Hepatocyte (in vitro differentiated cells): ENCODE measurements at regions not wholly inside any gene's neighbourhood (a gene's known extent, or its start where the extent isn't known, plus 50 kb on each side); places are given as distances from the start of the nearest gene placed in this dataset.

ENCODE experiments used
- DNase-seq: peaks from one replicate; pipeline ENCODE4 v3.0.0-alpha.2; 2016; ENCODE audit warnings: low spot score
- H2AFZ ChIP-seq: fragments of 200-600 bp; sonication (generic); 2 replicates; pipeline ENCODE4 v1.6.0; 2016; ENCODE audit warnings: antibody characterized with exemption, mild to moderate bottlenecking
- H3K27ac ChIP-seq: fragments of 200-600 bp; sonication (generic); 2 replicates; pipeline ENCODE4 v1.5.1; 2016; ENCODE audit warnings: mild to moderate bottlenecking
- H3K27me3 ChIP-seq: fragments of 200-600 bp; sonication (generic); 2 replicates; pipeline ENCODE4 v1.6.1; 2016
- H3K36me3 ChIP-seq: fragments of 200-600 bp; sonication (generic); replicated peaks from 2 replicates; pipeline ENCODE4 v1.5.1; 2016; ENCODE audit warnings: low read depth; ENCODE audit not compliant: insufficient read depth
- H3K4me1 ChIP-seq: fragments of 200-600 bp; sonication (generic); 2 replicates; pipeline ENCODE4 v1.5.1; 2016; ENCODE audit warnings: mild to moderate bottlenecking, moderate library complexity; ENCODE audit not compliant: insufficient read depth
- H3K4me2 ChIP-seq: fragments of 200-600 bp; sonication (generic); 2 replicates; pipeline ENCODE4 v1.6.0; 2016
- H3K4me3 ChIP-seq: fragments of 200-600 bp; sonication (generic); 2 replicates; pipeline ENCODE4 v1.5.1; 2016; ENCODE audit warnings: mild to moderate bottlenecking
- H3K79me2 ChIP-seq: fragments of 200-600 bp; sonication (generic); 2 replicates; pipeline ENCODE4 v1.6.0; 2017; ENCODE audit warnings: mild to moderate bottlenecking
- H3K9me2 ChIP-seq: fragments of 200-600 bp; sonication (generic); replicated peaks from 2 replicates; pipeline ENCODE4 v1.6.0; 2017; ENCODE audit warnings: mild to moderate bottlenecking; ENCODE audit not compliant: insufficient read depth
- H3K9me3 ChIP-seq: fragments of 200-600 bp; sonication (generic); 2 replicates; pipeline ENCODE4 v1.5.1; 2016; ENCODE audit warnings: low read depth, mild to moderate bottlenecking
- H4K20me1 ChIP-seq: fragments of 200-600 bp; sonication (generic); 2 replicates; pipeline ENCODE4 v1.6.0; 2016; ENCODE audit warnings: mild to moderate bottlenecking; ENCODE audit not compliant: insufficient read depth, poor library complexity, severe bottlenecking
- EZH2 ChIP-seq: fragments of 200-600 bp; sonication (generic); IDR thresholded peaks from 2 replicates; pipeline ENCODE4 v1.6.1; 2016; ENCODE audit warnings: antibody characterized with exemption, mild to moderate bottlenecking, borderline replicate concordance
- EZH2phosphoT487 ChIP-seq: fragments of 200-600 bp; sonication (generic); IDR thresholded peaks from one replicate; pipeline ENCODE4 v1.6.1; 2018; ENCODE audit warnings: antibody characterized with exemption, mild to moderate bottlenecking, low read depth, moderate library complexity; ENCODE audit not compliant: unreplicated experiment, severe bottlenecking
- WGBS: methylation state at CpG from one replicate; pipeline ENCODE4 v1.1.6; 2016; ENCODE audit warnings: low lambda C conversion rate; ENCODE audit errors: missing lambda C conversion rate; 5-methylcytosine and 5-hydroxymethylcytosine counted together
- TF ChIP-seq, protein P1 (sequence below): fragments of 200-600 bp; sonication (generic); IDR thresholded peaks from 2 replicates; pipeline ENCODE4 v1.5.1; 2016; ENCODE audit warnings: antibody characterized with exemption, mild to moderate bottlenecking; ENCODE audit not compliant: poor library complexity

DNA sequence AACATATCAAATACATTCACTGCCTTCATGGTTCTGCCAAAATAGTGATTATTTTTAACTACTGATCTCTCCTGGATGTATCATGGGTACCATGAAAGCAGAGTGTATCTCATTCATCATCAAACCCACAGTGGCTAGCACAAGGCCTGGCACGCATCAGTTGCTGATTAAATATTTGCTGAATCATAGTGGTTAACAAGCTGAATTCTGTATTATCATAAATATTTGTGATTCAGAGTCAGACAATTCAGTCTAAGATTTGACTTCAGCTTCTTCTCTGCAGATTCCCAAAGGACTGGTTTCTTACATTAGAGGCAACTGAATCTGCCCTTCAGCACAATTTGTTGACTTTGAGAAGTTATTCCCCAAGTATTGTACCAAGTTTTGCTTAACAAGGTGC is 715.8 kb upstream of the LRRC4C start:
- Histone ChIP-seq H3K36me3 (no peaks in the 10 kb centered on the region), H3K4me2 (no peak overlapping the region), H3K9me2 (no peaks in the 10 kb centered on the region), H3K4me1 (no peaks in the 10 kb centered on the region), H3K27me3 (no peaks in the 10 kb centered on the region), H2AFZ (no peak overlapping the region), H4K20me1 (no peaks in the 10 kb centered on the region), H3K27ac (no peak overlapping the region), H3K9me3 (no peaks in the 10 kb centered on the region), H3K79me2 (no peaks in the 10 kb centered on the region), H3K4me3 (no peak overlapping the region)
- no peak for DNase-seq
- TF ChIP-seq EZH2 (no peak), EZH2phosphoT487 (no peak)
- TF ChIP-seq, protein P1, sequence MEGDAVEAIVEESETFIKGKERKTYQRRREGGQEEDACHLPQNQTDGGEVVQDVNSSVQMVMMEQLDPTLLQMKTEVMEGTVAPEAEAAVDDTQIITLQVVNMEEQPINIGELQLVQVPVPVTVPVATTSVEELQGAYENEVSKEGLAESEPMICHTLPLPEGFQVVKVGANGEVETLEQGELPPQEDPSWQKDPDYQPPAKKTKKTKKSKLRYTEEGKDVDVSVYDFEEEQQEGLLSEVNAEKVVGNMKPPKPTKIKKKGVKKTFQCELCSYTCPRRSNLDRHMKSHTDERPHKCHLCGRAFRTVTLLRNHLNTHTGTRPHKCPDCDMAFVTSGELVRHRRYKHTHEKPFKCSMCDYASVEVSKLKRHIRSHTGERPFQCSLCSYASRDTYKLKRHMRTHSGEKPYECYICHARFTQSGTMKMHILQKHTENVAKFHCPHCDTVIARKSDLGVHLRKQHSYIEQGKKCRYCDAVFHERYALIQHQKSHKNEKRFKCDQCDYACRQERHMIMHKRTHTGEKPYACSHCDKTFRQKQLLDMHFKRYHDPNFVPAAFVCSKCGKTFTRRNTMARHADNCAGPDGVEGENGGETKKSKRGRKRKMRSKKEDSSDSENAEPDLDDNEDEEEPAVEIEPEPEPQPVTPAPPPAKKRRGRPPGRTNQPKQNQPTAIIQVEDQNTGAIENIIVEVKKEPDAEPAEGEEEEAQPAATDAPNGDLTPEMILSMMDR: no peak
- WGBS: 88% methylated on average over 1 of the region's 1 CpG

DNA sequence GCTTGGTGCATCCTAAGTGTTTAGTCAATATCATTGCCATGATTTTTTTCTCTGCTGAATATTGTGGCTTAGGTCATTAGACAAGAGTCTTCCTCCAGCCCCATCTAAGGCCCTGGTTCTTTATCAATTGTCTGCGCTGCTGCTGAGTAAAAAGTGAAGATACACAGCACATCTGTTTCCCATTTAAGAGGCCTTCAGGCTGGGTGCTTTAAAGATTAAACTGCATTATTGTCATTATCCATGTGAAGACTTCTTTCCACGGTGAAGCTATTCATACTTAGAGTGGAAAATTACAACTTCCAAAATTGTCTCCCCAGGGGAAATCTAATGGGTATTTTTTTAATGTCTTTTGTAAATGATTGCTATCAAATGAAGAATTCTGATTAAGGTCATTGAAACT is 719.8 kb upstream of the LRRC4C start:
- H3K27me3 ChIP-seq: no peaks in the 10 kb centered on the region
- H3K9me2 ChIP-seq: no peaks in the 10 kb centered on the region
- H3K79me2 ChIP-seq: no peaks in the 10 kb centered on the region
- H2AFZ ChIP-seq: no peak overlapping the region
- no peak overlapping the region for H3K27ac ChIP-seq
- no peaks in the 10 kb centered on the region for H3K36me3 ChIP-seq
- no peak for DNase-seq
- H3K4me1 ChIP-seq: no peaks in the 10 kb centered on the region
- H4K20me1 ChIP-seq: no peaks in the 10 kb centered on the region
- H3K9me3 ChIP-seq: no peaks in the 10 kb centered on the region
- H3K4me2 ChIP-seq: no peak overlapping the region
- no peak overlapping the region for H3K4me3 ChIP-seq
- TF ChIP-seq EZH2 (no peak), EZH2phosphoT487 (no peak)
- TF ChIP-seq, protein P1: no peak
- WGBS: 25% methylated on average over 2 of the region's 2 CpGs

DNA sequence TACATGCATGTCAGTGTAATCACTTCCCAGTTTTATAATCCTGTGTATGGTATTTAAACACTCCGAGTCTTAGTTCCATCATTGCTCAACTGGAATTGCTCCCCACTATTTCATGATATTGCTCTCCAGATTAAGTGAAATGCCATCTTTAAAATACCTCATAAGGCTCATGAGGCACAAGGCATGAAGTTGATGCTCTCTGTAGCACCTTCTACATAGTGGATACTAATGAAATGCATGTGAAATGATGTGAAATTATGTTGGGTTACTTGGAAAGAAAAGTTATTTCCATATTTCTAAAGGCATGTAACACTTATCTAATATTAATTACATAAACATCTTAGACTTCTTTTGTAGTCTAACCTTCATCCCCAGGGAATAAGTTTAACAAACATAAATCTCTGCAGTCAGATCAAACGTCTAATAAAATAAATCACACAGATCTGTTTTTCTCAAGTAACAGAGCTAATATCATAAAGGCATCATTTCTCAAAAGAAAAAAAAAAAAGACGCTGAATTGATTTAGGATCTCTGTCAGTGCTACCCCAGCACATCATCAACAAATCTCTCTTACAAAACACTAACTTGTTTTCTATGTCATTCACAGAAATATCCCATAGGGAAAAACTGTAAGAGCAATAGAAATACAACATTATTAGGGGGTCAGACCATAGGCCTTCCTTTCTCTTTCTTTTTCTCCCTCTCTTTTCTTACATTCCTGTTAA is 736.0 kb upstream of the LRRC4C start:
- no peaks in the 10 kb centered on the region for H3K9me3 ChIP-seq

More for the DNA sequence above, 736.0 kb upstream of the LRRC4C start:
- H2AFZ ChIP-seq: no peak overlapping the region
- H3K36me3 ChIP-seq: no peaks in the 10 kb centered on the region
- no peak overlapping the region for H3K4me3 ChIP-seq
- H3K9me2 ChIP-seq: no peaks in the 10 kb centered on the region
- TF ChIP-seq EZH2phosphoT487 (no peak), EZH2 (no peak)
- TF ChIP-seq, protein P1: no peak
- no peak for DNase-seq
- H3K27ac ChIP-seq: no peak overlapping the region
- no peaks in the 10 kb centered on the region for H3K79me2 ChIP-seq
- H3K27me3 ChIP-seq: no peaks in the 10 kb centered on the region
- no peak overlapping the region for H3K4me2 ChIP-seq
- H3K4me1 ChIP-seq: no peaks in the 10 kb centered on the region
- WGBS: 65% methylated on average over 3 of the region's 3 CpGs
- H4K20me1 ChIP-seq: no peaks in the 10 kb centered on the region
